A673 (cell line): ENCODE measurements at regions not wholly inside any gene's neighbourhood (a gene's known extent, or its start where the extent isn't known, plus 50 kb on each side); places are given as distances from the start of the nearest gene placed in this dataset.

Experiments used
- BruUV-seq: library from RNA; stranded (reverse); fragments of 400-500 nt; replicated peaks from 2 replicates; lab custom pipeline; 2021; lab: Mats Ljungman, UMichigan
- CTCF ChIA-PET: fragments of 300-600 bp; sonication (Branson Sonifier 250); formaldehyde crosslinking; loops from one replicate; lab custom pipeline; 2022; ENCODE audit warnings: antibody characterized with exemption; lab: Charles Lee
- POLR2A ChIA-PET: fragments of 300-600 bp; sonication (Branson Sonifier 250); formaldehyde crosslinking; loops from one replicate; lab custom pipeline; 2022; ENCODE audit warnings: antibody characterized with exemption; ENCODE audit not compliant: low non-redundant PET; lab: Charles Lee
- DNase-seq: peaks from one replicate; pipeline ENCODE4 v3.0.0-alpha.2; 2015; ENCODE audit warnings: low spot score
- H3K27ac ChIP-seq: fragments of 200-600 bp; sonication (generic); 2 replicates; pipeline ENCODE4 v1.5.1; 2016; ENCODE audit warnings: mixed run types, low read depth, mild to moderate bottlenecking, mixed read lengths, antibody characterized with exemption, low read length; ENCODE audit not compliant: poor library complexity, severe bottlenecking
- H3K27me3 ChIP-seq: fragments of 200-600 bp; sonication (generic); replicated peaks from 2 replicates; pipeline ENCODE4 v1.6.1; 2017; ENCODE audit warnings: mixed run types, low read depth, mild to moderate bottlenecking, mixed read lengths, antibody characterized with exemption, low read length; ENCODE audit not compliant: insufficient read depth, poor library complexity
- H3K36me3 ChIP-seq: fragments of 200-600 bp; sonication (generic); 2 replicates; pipeline ENCODE4 v1.6.1; 2016; ENCODE audit warnings: mixed run types, mild to moderate bottlenecking, mixed read lengths, antibody characterized with exemption, low read length; ENCODE audit not compliant: insufficient read depth, poor library complexity, severe bottlenecking
- H3K4me1 ChIP-seq: fragments of 200-600 bp; sonication (generic); 2 replicates; pipeline ENCODE4 v1.6.1; 2017; ENCODE audit warnings: mixed run types, mild to moderate bottlenecking, mixed read lengths, antibody characterized with exemption, low read length; ENCODE audit not compliant: insufficient read depth, poor library complexity, severe bottlenecking
- H3K4me3 ChIP-seq: fragments of 200-600 bp; sonication (generic); 2 replicates; pipeline ENCODE4 v1.5.1; 2016; ENCODE audit warnings: low read depth, mixed run types, mild to moderate bottlenecking, mixed read lengths, low read length; ENCODE audit not compliant: poor library complexity, severe bottlenecking
- H3K9me3 ChIP-seq: fragments of 200-600 bp; sonication (generic); 2 replicates; pipeline ENCODE4 v1.6.1; 2016; ENCODE audit warnings: mixed run types, low read depth, mild to moderate bottlenecking, mixed read lengths, antibody characterized with exemption, low read length; ENCODE audit not compliant: poor library complexity, severe bottlenecking
- CTCF ChIP-seq: fragments of 300-800, 200-600 bp; sonication (generic); conservative IDR thresholded peaks from 2 replicates; pipeline ENCODE4 v1.5.1; 2017; ENCODE audit warnings: low read depth, mild to moderate bottlenecking, antibody characterized with exemption, low read length, moderate library complexity, mixed read lengths
- EZH2 ChIP-seq: fragments of 200-600 bp; sonication (generic); IDR thresholded peaks from 2 replicates; pipeline ENCODE4 v1.6.1; 2017; ENCODE audit warnings: borderline replicate concordance, low read depth, mild to moderate bottlenecking, mixed read lengths, antibody characterized with exemption, low read length; ENCODE audit not compliant: poor library complexity, severe bottlenecking
- intact Hi-C: fragments of 100-400 bp; cut with micrococcal nuclease; formaldehyde crosslinking; loops from one replicate; pipeline ENCODE4 v1.10.0; 2022; ENCODE audit not compliant: unreplicated experiment

DNA sequence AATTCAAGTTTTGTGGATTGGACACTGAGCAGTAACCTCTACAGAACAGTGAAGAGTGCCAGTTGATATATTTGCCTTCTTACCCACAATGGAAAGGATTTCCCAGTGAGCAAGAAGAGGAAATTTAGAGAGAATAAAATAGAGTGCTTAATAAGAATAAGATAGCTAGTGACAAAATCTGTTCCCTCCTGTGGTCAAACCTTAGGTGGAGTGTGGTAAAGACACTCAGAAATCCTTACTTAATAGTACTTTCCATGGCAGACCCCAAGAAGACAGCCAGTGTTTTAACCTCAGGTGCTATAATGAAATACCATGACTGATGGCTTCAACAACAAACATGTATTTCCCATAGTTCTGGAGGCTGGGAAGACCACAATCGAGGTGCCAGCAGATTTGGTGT lies 108.4 kb upstream of the TNFAIP3 start:
- intact Hi-C loops, result no loop called here
- BruUV-seq, result no TSS peak
- Histone ChIP-seq H3K9me3 (no peaks in the 10 kb centered on the region), H3K4me1 (no peaks in the 10 kb centered on the region), H3K4me3 (no peak overlapping the region), H3K27ac (no peak overlapping the region), H3K27me3 (no peaks in the 10 kb centered on the region), H3K36me3 (no peaks in the 10 kb centered on the region)
- POLR2A ChIA-PET, result no interaction called here
- TF ChIP-seq CTCF (no peak), EZH2 (no peak)
- DNase-seq, result no peak
- CTCF ChIA-PET, result no interaction called here

DNA sequence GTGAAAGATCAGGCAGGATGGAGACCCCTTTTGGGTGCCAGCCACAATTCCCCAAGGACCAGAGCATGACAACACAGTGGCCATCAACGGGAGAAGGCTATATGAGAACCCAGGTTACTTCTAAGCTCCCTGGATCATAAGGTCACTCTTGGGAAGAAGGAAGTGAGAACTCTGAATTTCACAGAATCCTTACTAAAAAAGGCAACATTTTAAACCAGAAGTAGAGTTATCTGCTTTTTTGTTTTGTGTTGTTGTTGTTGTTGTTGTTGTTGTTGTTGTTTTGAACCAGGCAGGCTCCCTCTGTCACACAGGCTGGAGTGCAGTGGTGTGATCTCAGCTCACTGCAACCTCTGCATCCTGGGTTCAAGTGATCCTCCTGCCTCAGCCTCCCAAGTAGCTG lies 107.4 kb upstream of the TNFAIP3 start:
- BruUV-seq, result no TSS peak
- no peak for TF ChIP-seq EZH2
- no peak for TF ChIP-seq CTCF

GRCh38 chr6:137761072-137761471 lies 106.0 kb upstream of the TNFAIP3 start:
- Histone ChIP-seq H3K4me1 (no peaks in the 10 kb centered on the region), H3K27ac (no peak overlapping the region), H3K9me3 (no peaks in the 10 kb centered on the region), H3K4me3 (no peak overlapping the region), H3K27me3 (no peaks in the 10 kb centered on the region), H3K36me3 (no peaks in the 10 kb centered on the region)
- no peak for DNase-seq
- POLR2A ChIA-PET, result no interaction called here
- intact Hi-C loops, result no loop called here
- no TSS peak for BruUV-seq
- TF ChIP-seq CTCF (no peak), EZH2 (no peak)
- CTCF ChIA-PET, result no interaction called here

More for the DNA sequence above, 107.4 kb upstream of the TNFAIP3 start:
- Histone ChIP-seq H3K9me3 (no peaks in the 10 kb centered on the region), H3K27me3 (no peaks in the 10 kb centered on the region), H3K4me3 (no peak overlapping the region), H3K36me3 (no peaks in the 10 kb centered on the region), H3K4me1 (no peaks in the 10 kb centered on the region), H3K27ac (no peak overlapping the region)
- intact Hi-C loops, result no loop called here
- CTCF ChIA-PET, result no interaction called here
- POLR2A ChIA-PET, result no interaction called here
- DNase-seq, result no peak
